Body of pancreas (tissue), 4 donors: ENCODE measurements at regions not wholly inside any gene's neighbourhood (a gene's known extent, or its start where the extent isn't known, plus 50 kb on each side); places are given as distances from the start of the nearest gene placed in this dataset.

Source experiments
- CTCF ChIP-seq, 7 experiments: fragments of 450-650 bp in 4 of 7; fragments of 200-600 bp in 3 of 7; sonication (generic) in 3 of 7; IDR thresholded peaks; one replicate each; pipeline ENCODE4 v1.5.1; 2016 to 2019; ENCODE audit warnings: antibody characterized with exemption in 7 of 7
- POLR2A ChIP-seq, 3 donors: fragments of 450-650 bp; IDR thresholded peaks; one replicate each; pipeline ENCODE4 v1.6.1; 2016; ENCODE audit warnings: antibody characterized with exemption in 3 of 3, mild to moderate bottlenecking in 2 of 3

DNA sequence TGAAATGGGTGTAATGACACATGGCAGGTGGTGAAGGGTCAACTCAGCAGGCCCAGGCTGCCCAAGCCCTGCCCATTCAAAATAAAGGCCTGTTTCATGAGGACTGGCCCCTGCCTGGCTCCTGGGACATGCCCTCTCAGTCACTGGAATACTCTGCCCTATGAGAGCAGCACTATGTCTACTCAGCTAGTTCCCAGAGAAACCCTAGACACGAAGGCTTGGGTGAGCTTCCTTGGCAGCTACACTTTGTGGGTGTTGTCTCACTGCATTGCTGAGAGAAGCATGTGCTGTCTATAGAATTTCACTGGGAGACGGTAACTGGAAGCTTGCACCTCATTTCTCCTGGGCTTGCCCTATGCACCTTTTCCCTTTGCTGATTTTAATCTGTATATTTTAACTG, 752.8 kb downstream of the LIG4 start:
- TF ChIP-seq CTCF (IDR thresholded peaks at IDR 0.05), result no peak
- no peak for TF ChIP-seq POLR2A (IDR thresholded peaks at IDR 0.05)
